Hepatocyte (in vitro differentiated cells): ENCODE measurements at regions not wholly inside any gene's neighbourhood (a gene's known extent, or its start where the extent isn't known, plus 50 kb on each side); places are given as distances from the start of the nearest gene placed in this dataset.
"Not testable (repeated sequence)": the region's sequence is repeated elsewhere in the genome, so short reads cannot be mapped to it uniquely, and the experiment has no call there.

Experiments
- DNase-seq: peaks from one replicate; pipeline ENCODE4 v3.0.0-alpha.2; 2016; ENCODE audit warnings: low spot score
- H2AFZ ChIP-seq: fragments of 200-600 bp; sonication (generic); 2 replicates; pipeline ENCODE4 v1.6.0; 2016; ENCODE audit warnings: antibody characterized with exemption, mild to moderate bottlenecking
- H3K27ac ChIP-seq: fragments of 200-600 bp; sonication (generic); 2 replicates; pipeline ENCODE4 v1.5.1; 2016; ENCODE audit warnings: mild to moderate bottlenecking
- H3K27me3 ChIP-seq: fragments of 200-600 bp; sonication (generic); 2 replicates; pipeline ENCODE4 v1.6.1; 2016
- H3K36me3 ChIP-seq: fragments of 200-600 bp; sonication (generic); replicated peaks from 2 replicates; pipeline ENCODE4 v1.5.1; 2016; ENCODE audit warnings: low read depth; ENCODE audit not compliant: insufficient read depth
- H3K4me1 ChIP-seq: fragments of 200-600 bp; sonication (generic); 2 replicates; pipeline ENCODE4 v1.5.1; 2016; ENCODE audit warnings: mild to moderate bottlenecking, moderate library complexity; ENCODE audit not compliant: insufficient read depth
- H3K4me2 ChIP-seq: fragments of 200-600 bp; sonication (generic); 2 replicates; pipeline ENCODE4 v1.6.0; 2016
- H3K4me3 ChIP-seq: fragments of 200-600 bp; sonication (generic); 2 replicates; pipeline ENCODE4 v1.5.1; 2016; ENCODE audit warnings: mild to moderate bottlenecking
- H3K79me2 ChIP-seq: fragments of 200-600 bp; sonication (generic); 2 replicates; pipeline ENCODE4 v1.6.0; 2017; ENCODE audit warnings: mild to moderate bottlenecking
- H3K9me2 ChIP-seq: fragments of 200-600 bp; sonication (generic); replicated peaks from 2 replicates; pipeline ENCODE4 v1.6.0; 2017; ENCODE audit warnings: mild to moderate bottlenecking; ENCODE audit not compliant: insufficient read depth
- H3K9me3 ChIP-seq: fragments of 200-600 bp; sonication (generic); 2 replicates; pipeline ENCODE4 v1.5.1; 2016; ENCODE audit warnings: low read depth, mild to moderate bottlenecking
- H4K20me1 ChIP-seq: fragments of 200-600 bp; sonication (generic); 2 replicates; pipeline ENCODE4 v1.6.0; 2016; ENCODE audit warnings: mild to moderate bottlenecking; ENCODE audit not compliant: insufficient read depth, poor library complexity, severe bottlenecking
- EZH2 ChIP-seq: fragments of 200-600 bp; sonication (generic); IDR thresholded peaks from 2 replicates; pipeline ENCODE4 v1.6.1; 2016; ENCODE audit warnings: antibody characterized with exemption, mild to moderate bottlenecking, borderline replicate concordance
- EZH2phosphoT487 ChIP-seq: fragments of 200-600 bp; sonication (generic); IDR thresholded peaks from one replicate; pipeline ENCODE4 v1.6.1; 2018; ENCODE audit warnings: antibody characterized with exemption, mild to moderate bottlenecking, low read depth, moderate library complexity; ENCODE audit not compliant: unreplicated experiment, severe bottlenecking
- WGBS: methylation state at CpG from one replicate; pipeline ENCODE4 v1.1.6; 2016; ENCODE audit warnings: low lambda C conversion rate; ENCODE audit errors: missing lambda C conversion rate; 5-methylcytosine and 5-hydroxymethylcytosine counted together
- TF ChIP-seq, protein P1 (sequence below): fragments of 200-600 bp; sonication (generic); IDR thresholded peaks from 2 replicates; pipeline ENCODE4 v1.5.1; 2016; ENCODE audit warnings: antibody characterized with exemption, mild to moderate bottlenecking; ENCODE audit not compliant: poor library complexity

DNA sequence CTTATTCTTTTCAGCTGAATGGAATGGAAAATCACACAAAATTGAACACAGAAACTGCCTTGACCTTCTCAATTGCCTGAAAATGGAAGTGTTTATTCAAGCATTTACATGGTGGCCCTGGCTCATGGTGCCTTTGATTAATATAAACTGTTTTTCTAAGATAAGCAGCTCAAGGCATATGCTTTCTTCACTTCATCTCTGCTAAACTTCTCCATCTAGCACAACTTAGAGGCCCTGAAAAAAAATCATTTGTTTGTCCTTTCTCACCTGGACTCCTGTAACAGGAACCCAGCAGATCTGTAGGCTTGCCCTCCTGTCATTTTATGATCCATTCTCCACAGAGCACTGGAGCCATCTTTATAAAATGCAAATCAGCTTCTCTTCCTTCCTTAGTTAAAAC is 117.5 kb upstream of the KRR1 start:
- Histone ChIP-seq H3K27ac (no peak overlapping the region), H3K4me3 (no peak overlapping the region), H2AFZ (peak overlapping the region; percentile 8), H3K9me2 (no peaks in the 10 kb centered on the region), H3K79me2 (no peaks in the 10 kb centered on the region), H4K20me1 (no peaks in the 10 kb centered on the region), H3K36me3 (no peaks in the 10 kb centered on the region), H3K4me2 (no peak overlapping the region), H3K9me3 (no peaks in the 10 kb centered on the region), H3K27me3 (no peaks in the 10 kb centered on the region), H3K4me1 (no peaks in the 10 kb centered on the region)
- TF ChIP-seq EZH2phosphoT487 = no peak
- no peak for TF ChIP-seq EZH2
- TF ChIP-seq, protein P1, sequence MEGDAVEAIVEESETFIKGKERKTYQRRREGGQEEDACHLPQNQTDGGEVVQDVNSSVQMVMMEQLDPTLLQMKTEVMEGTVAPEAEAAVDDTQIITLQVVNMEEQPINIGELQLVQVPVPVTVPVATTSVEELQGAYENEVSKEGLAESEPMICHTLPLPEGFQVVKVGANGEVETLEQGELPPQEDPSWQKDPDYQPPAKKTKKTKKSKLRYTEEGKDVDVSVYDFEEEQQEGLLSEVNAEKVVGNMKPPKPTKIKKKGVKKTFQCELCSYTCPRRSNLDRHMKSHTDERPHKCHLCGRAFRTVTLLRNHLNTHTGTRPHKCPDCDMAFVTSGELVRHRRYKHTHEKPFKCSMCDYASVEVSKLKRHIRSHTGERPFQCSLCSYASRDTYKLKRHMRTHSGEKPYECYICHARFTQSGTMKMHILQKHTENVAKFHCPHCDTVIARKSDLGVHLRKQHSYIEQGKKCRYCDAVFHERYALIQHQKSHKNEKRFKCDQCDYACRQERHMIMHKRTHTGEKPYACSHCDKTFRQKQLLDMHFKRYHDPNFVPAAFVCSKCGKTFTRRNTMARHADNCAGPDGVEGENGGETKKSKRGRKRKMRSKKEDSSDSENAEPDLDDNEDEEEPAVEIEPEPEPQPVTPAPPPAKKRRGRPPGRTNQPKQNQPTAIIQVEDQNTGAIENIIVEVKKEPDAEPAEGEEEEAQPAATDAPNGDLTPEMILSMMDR = no peak
- DNase-seq = no peak

DNA sequence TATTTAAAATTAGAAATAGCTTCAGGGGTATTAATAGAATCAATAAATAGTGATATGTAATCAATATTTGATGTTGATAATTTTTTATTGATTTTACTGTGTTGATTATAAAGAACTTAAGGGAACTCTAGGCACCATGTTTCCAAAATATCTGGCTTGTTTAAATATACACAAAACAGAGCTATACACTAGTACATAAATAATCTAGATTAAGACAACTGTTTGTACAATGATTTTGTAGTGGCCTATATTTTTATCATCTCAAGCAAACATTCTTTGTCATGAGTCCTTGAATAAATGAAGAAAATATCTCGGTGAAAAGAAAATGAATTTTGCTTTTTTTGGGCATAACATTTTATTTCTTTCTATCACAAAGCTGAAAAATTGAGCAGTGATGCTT is 117.1 kb upstream of the KRR1 start:
- WGBS = 70% methylated on average over 1 of the region's 1 CpG
- Histone ChIP-seq H4K20me1 (no peaks in the 10 kb centered on the region), H3K9me3 (no peaks in the 10 kb centered on the region), H3K9me2 (no peaks in the 10 kb centered on the region), H2AFZ (peak overlapping the region; percentile 8), H3K4me3 (no peak overlapping the region), H3K27ac (no peak overlapping the region), H3K4me2 (no peak overlapping the region), H3K27me3 (no peaks in the 10 kb centered on the region), H3K79me2 (no peaks in the 10 kb centered on the region), H3K36me3 (no peaks in the 10 kb centered on the region), H3K4me1 (no peaks in the 10 kb centered on the region)
- TF ChIP-seq, protein P1 = no peak
- no peak for DNase-seq

DNA sequence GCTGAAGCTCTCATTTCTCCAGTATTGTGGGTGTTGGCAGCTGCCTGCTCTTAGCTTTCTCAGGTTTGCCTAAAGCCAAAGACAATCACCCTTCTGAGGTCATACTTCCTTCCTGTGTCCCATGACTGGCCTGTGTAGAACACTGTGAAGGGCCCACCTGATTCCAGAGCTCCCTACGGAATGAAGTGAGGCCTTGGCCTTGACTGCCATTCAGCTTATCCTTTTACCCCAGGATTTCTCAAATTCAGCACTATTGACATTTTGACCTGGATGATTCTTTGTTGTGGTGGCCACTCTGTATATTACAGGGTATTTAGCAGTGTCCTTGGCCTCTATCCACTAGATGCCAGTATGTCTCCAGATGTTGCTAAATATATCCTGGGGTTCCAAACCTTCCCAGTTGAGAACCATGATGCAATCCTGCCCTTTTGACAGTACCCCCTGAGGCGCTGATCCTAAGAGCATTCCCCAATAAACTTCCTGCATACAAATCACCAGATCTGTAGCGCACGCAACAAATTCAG is 112.3 kb upstream of the KRR1 start:
- H3K4me2 ChIP-seq = no peak overlapping the region
- TF ChIP-seq EZH2phosphoT487 (no peak), EZH2 (no peak)
- TF ChIP-seq, protein P1 = peak; percentile 40
- no peaks in the 10 kb centered on the region for H3K4me1 ChIP-seq
- H4K20me1 ChIP-seq = no peaks in the 10 kb centered on the region
- H3K27ac ChIP-seq = no peak overlapping the region
- no peak overlapping the region for H3K4me3 ChIP-seq
- H2AFZ ChIP-seq = no peak overlapping the region
- H3K27me3 ChIP-seq = no peaks in the 10 kb centered on the region
- no peaks in the 10 kb centered on the region for H3K9me3 ChIP-seq
- no peaks in the 10 kb centered on the region for H3K79me2 ChIP-seq
- DNase-seq = peak; percentile 39
- 45% methylated on average over 4 of the region's 4 CpGs for WGBS
- H3K36me3 ChIP-seq = no peaks in the 10 kb centered on the region
- no peaks in the 10 kb centered on the region for H3K9me2 ChIP-seq

DNA sequence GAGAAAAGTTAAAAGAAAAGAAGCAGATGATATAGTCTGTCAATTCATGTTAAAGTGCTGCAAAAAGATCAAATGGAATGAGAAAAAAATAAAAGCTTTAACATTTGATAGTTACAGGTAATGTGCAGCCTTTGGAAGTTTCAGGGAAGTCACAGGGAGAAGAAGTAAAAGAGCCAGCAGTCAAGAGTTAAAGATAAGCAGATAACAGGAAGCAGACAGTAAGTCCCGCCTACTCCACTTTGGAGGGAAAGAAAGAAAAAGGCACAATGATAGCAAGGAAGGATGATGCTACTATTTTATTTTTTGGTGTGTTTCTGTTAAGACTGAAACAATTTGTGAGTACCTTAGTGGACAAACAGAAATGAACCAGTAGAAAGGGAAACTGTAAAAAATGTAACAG is 111.1 kb upstream of the KRR1 start:
- H4K20me1 ChIP-seq = no peaks in the 10 kb centered on the region
- no peaks in the 10 kb centered on the region for H3K4me1 ChIP-seq
- WGBS = 77% methylated on average over 1 of the region's 1 CpG
- no peaks in the 10 kb centered on the region for H3K9me3 ChIP-seq
- no peak overlapping the region for H3K4me2 ChIP-seq
- H3K27me3 ChIP-seq = no peaks in the 10 kb centered on the region
- no peak for TF ChIP-seq EZH2
- TF ChIP-seq, protein P1 = no peak
- H3K79me2 ChIP-seq = no peaks in the 10 kb centered on the region
- no peak overlapping the region for H2AFZ ChIP-seq
- H3K4me3 ChIP-seq = no peak overlapping the region
- no peak for DNase-seq
- H3K9me2 ChIP-seq = no peaks in the 10 kb centered on the region
- H3K27ac ChIP-seq = no peak overlapping the region
- no peaks in the 10 kb centered on the region for H3K36me3 ChIP-seq

DNA sequence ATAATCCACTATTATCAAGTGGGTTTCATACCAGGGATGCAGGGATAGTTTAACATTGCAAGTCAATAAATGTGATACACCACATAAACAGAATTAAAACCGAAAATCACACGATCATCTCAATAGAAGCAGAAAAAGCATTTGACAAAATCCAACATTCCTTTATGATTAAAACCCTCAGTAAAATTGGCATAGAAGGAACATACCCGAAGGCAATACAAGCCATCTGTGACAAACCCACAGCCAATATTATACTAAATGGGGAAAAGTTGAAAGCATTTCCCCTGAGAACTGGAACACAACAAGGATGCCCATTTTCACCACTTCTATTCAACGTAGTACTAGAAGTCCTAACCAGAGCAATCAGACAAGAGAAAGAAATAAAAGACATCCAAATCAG is 103.0 kb upstream of the KRR1 start:
- not testable (repeated sequence) for H4K20me1 ChIP-seq, H3K36me3 ChIP-seq, H3K79me2 ChIP-seq, H3K4me2 ChIP-seq, H3K27me3 ChIP-seq, H3K4me3 ChIP-seq, H3K9me2 ChIP-seq, H2AFZ ChIP-seq, H3K9me3 ChIP-seq, H3K27ac ChIP-seq, H3K4me1 ChIP-seq, DNase-seq
- WGBS = over 99% methylated on average over 4 of the region's 4 CpGs
